WERI-Rb-1 (cell line): ENCODE measurements at regions not wholly inside any gene's neighbourhood (a gene's known extent, or its start where the extent isn't known, plus 50 kb on each side); places are given as distances from the start of the nearest gene placed in this dataset.

Source experiments
- DNase-seq: peaks from one replicate; pipeline ENCODE4 v3.0.0-alpha.2; 2020
- H3K27ac ChIP-seq: fragments of 250-450 bp; sonication (Bioruptor Pico); 2 replicates; pipeline ENCODE4 v1.5.1; 2020; ENCODE audit warnings: mild to moderate bottlenecking, moderate library complexity
- H3K27me3 ChIP-seq: fragments of 250-450 bp; sonication (Bioruptor Pico); 2 replicates; pipeline ENCODE4 v1.5.1; 2021; ENCODE audit warnings: mild to moderate bottlenecking, low read depth, moderate library complexity; ENCODE audit not compliant: insufficient read depth, severe bottlenecking
- H3K36me3 ChIP-seq: fragments of 250-450 bp; sonication (Bioruptor Pico); 2 replicates; pipeline ENCODE4 v1.5.1; 2020; ENCODE audit warnings: mild to moderate bottlenecking, moderate library complexity
- H3K4me3 ChIP-seq: 2 replicates; pipeline ENCODE4 v1.5.1; 2011; ENCODE audit warnings: low read depth, mild to moderate bottlenecking, control low read depth, low read length
- H3K9me3 ChIP-seq: fragments of 250-450 bp; sonication (Bioruptor Pico); 2 replicates; pipeline ENCODE4 v1.5.1; 2021; ENCODE audit warnings: mild to moderate bottlenecking, moderate library complexity; ENCODE audit not compliant: severe bottlenecking
- CTCF ChIP-seq: IDR thresholded peaks from 2 replicates; pipeline ENCODE4 v1.5.1; 2011; ENCODE audit warnings: low read depth, mild to moderate bottlenecking, control low read depth, inconsistent platforms, low read length

DNA sequence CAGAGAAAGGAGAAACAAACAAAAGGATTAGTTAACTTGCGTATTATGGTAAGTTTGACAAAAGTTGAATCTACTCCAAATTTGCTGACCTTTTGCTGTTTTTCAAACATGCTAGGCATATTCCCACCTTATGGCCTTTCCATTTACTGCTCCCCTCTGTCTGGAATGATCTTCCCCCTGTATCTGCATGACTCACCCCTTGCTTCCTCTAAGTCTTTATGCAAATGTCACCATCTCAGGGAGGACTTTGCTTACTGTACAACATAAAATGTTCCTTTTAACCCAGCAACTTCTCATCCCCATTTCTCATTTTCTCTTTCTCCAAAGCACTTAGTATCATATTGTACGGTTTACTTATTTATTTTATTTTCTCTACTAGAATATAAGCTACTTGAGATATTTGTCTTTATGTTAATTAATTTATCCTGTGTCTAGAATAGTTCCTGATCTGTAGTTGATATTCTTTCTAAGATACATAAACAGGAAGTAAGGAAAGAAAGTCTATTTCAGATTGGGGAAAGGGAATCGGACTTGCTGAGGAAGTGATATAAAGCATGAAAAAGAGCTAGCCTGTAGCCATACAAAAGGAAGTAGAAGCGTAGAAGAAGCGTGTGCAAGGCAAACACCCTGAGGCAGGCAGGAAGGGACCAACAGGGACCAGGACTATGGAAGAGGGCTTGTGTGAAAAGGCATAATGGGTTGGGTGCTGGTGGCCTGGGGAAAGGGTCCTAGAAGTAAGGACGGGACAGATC is 144.9 kb upstream of the ERBB4 start:
- no peak for DNase-seq
- no peaks in the 10 kb centered on the region for H3K27me3 ChIP-seq

GRCh38 chr2:212682937-212683336 is 144.3 kb upstream of the ERBB4 start:
- H3K36me3 ChIP-seq, result no peaks in the 10 kb centered on the region
- TF ChIP-seq CTCF, result no peak
- no peak for DNase-seq
- H3K27ac ChIP-seq, result no peak overlapping the region
- no peaks in the 10 kb centered on the region for H3K9me3 ChIP-seq
- H3K27me3 ChIP-seq, result no peaks in the 10 kb centered on the region
- H3K4me3 ChIP-seq, result no peak overlapping the region

More for the DNA sequence above, 144.9 kb upstream of the ERBB4 start:
- Histone ChIP-seq H3K36me3 (no peaks in the 10 kb centered on the region), H3K9me3 (no peaks in the 10 kb centered on the region), H3K27ac (no peak overlapping the region), H3K4me3 (no peak overlapping the region)
- TF ChIP-seq CTCF, result no peak

DNA sequence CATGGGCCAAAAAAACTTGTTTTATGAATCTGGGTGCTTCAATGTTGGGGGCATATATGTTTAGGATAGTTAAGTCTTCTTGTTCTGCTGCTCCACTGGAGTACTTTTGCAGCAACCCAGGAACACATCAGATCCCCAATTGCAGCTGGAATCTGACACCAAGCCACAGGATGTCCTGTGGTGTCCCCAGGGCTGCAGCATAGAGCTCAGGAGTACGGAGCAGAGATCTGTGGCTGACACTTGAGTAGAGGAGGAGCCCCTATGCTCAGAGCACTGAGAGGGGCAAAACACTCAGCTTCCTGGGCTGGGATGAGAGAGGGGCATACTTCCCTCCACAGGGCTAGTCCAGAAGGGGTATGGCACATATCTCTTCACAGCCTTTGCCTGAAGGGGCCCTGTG is 138.9 kb upstream of the ERBB4 start:
- Histone ChIP-seq H3K27me3 (no peaks in the 10 kb centered on the region), H3K27ac (no peak overlapping the region), H3K4me3 (no peak overlapping the region), H3K36me3 (no peaks in the 10 kb centered on the region), H3K9me3 (no peaks in the 10 kb centered on the region)
- TF ChIP-seq CTCF, result no peak
- DNase-seq, result no peak

GRCh38 chr2:212672186-212672585 is 133.6 kb upstream of the ERBB4 start:
- Histone ChIP-seq H3K4me3 (no peak overlapping the region), H3K36me3 (no peaks in the 10 kb centered on the region), H3K9me3 (no peaks in the 10 kb centered on the region), H3K27me3 (no peaks in the 10 kb centered on the region), H3K27ac (no peak overlapping the region)
- no peak for TF ChIP-seq CTCF
- no peak for DNase-seq

GRCh38 chr2:212669761-212670160 is 131.2 kb upstream of the ERBB4 start:
- no peak for DNase-seq
- Histone ChIP-seq H3K27ac (no peak overlapping the region), H3K36me3 (no peaks in the 10 kb centered on the region), H3K4me3 (no peak overlapping the region), H3K9me3 (no peaks in the 10 kb centered on the region), H3K27me3 (no peaks in the 10 kb centered on the region)
- TF ChIP-seq CTCF, result no peak
